OCI-LY7 (cell line): ENCODE measurements at regions not wholly inside any gene's neighbourhood (a gene's known extent, or its start where the extent isn't known, plus 50 kb on each side); places are given as distances from the start of the nearest gene placed in this dataset.

Experiments
- CTCF ChIP-seq: fragments of 200-600 bp; sonication (generic); conservative IDR thresholded peaks from 2 replicates; pipeline ENCODE4 v1.5.1; 2014; ENCODE audit warnings: mild to moderate bottlenecking, antibody characterized with exemption, low read length, moderate library complexity, mixed read lengths
- EZH2phosphoT487 ChIP-seq: fragments of 200-600 bp; sonication (generic); IDR thresholded peaks from 2 replicates; pipeline ENCODE4 v1.6.1; 2018; ENCODE audit warnings: low read depth, borderline replicate concordance, mild to moderate bottlenecking, mixed run types, antibody characterized with exemption, low read length, moderate library complexity, mixed read lengths

- TF ChIP-seq CTCF: no peak
- TF ChIP-seq EZH2phosphoT487: no peak
Observed at GRCh38 chr10:29199339-29199738, 89.5 kb upstream of the LYZL1 start.
